Stimulated activated effector memory CD8-positive, alpha-beta T cell treated with anti-CD3 and anti-CD28 coated beads, Interleukin-12 subunit alpha, Interleukin-12 subunit beta, amount 100 ng/mL, for 72 hours (primary cell): ENCODE measurements at regions not wholly inside any gene's neighbourhood (a gene's known extent, or its start where the extent isn't known, plus 50 kb on each side); places are given as distances from the start of the nearest gene placed in this dataset.
"Not testable (repeated sequence)": the region's sequence is repeated elsewhere in the genome, so short reads cannot be mapped to it uniquely, and the experiment has no call there.

Source experiments
- ATAC-seq: fragments of 150-1000 bp; cut with Tn5 transposase; 2 replicates; pipeline ENCODE4 v1.10.0; 2021
- DNase-seq, 2 donors: peaks; one replicate each; pipeline ENCODE4 v3.0.0; 2021 to 2022; ENCODE audit warnings: low spot score in 2 of 2
- H3K27ac Mint-ChIP-seq: one replicate; pipeline ENCODE4 v1.8.0; 2022; ENCODE audit warnings: mild to moderate bottlenecking, mixed read lengths
- H3K36me3 Mint-ChIP-seq: one replicate; pipeline ENCODE4 v1.8.0; 2022; ENCODE audit warnings: mild to moderate bottlenecking, mixed read lengths
- H3K4me1 Mint-ChIP-seq: one replicate; pipeline ENCODE4 v1.8.0; 2022; ENCODE audit warnings: mixed read lengths
- H3K4me3 Mint-ChIP-seq: one replicate; pipeline ENCODE4 v1.8.0; 2022; ENCODE audit warnings: mild to moderate bottlenecking, mixed read lengths
- H3K9me3 Mint-ChIP-seq: one replicate; pipeline ENCODE4 v1.8.0; 2022; ENCODE audit warnings: mixed read lengths

DNA sequence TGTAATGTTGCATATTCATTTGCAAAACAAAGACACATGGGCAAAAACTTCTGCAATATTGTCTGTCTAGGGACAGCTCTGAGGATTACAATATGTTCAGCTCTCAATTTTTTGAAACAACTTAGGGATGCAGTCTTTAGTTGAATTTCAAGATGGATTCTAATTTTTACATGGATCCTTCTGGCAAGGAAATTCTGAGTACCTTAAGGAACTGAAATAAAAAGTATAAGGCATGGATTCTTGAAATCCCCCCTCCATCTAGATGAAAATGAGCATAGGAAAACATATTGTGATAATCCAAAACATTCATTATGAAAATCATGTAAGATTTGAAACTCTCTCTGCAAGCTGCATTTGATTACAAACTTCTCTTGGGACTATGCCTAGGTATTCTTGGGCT is 568.6 kb downstream of the CETN3 start:
- ATAC-seq = no peak
- no peaks in the 10 kb centered on the region for H3K4me1 Mint-ChIP-seq
- peaks cover 5% of the 10 kb centered on the region for H3K9me3 Mint-ChIP-seq
- DNase-seq = no peak
- no peaks in the 10 kb centered on the region for H3K36me3 Mint-ChIP-seq
- H3K27ac Mint-ChIP-seq = no peak overlapping the region
- no peak overlapping the region for H3K4me3 Mint-ChIP-seq

DNA sequence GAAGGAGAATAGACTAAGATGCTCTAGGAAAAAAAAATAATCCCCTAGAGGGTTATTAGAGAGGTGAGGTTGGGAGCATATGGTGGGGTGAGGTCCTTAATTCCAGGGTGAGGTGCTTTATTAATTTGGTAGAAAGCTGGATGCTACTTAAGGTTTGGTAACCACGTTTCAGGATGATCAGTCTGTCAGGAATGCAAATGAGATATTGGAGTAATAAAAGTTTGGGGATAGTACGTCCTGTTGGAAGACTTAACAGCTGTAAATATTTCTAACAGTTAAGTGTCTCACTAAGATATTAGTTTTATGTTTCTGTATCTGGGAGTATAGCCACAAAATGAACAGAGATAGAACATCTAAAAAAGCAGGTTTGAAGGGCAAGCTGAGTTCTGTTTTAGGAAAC is 578.9 kb downstream of the CETN3 start:
- no peak for DNase-seq
- Mint-ChIP-seq H3K4me1 (no peaks in the 10 kb centered on the region), H3K4me3 (no peak overlapping the region)

DNA sequence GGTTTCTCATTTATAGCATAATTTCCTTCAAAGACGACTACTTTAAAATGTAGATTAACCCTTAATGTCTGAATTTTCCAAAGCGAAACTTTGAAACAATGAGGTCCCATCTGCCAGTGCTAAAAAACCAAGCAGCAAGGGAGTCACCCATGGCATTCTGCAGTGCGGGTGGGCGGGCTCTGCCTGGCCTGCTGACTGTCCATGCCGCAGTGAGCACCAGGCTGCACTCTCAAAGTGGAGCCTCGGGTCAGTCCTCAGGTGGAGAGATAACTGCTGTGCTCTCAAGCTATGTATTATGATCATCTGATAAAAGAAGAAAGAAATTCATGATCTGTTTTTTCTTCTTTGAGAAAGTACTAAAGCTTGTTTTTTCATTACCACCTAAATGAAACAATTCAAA is 581.6 kb downstream of the CETN3 start:
- Mint-ChIP-seq H3K4me3 (no peak overlapping the region), H3K27ac (no peak overlapping the region), H3K9me3 (peaks cover 9% of the 10 kb centered on the region), H3K36me3 (no peaks in the 10 kb centered on the region), H3K4me1 (no peaks in the 10 kb centered on the region)
- DNase-seq = no peak
- no peak for ATAC-seq

More for the DNA sequence above, 578.9 kb downstream of the CETN3 start:
- no peak overlapping the region for H3K27ac Mint-ChIP-seq
- no peak for ATAC-seq
- H3K36me3 Mint-ChIP-seq = no peaks in the 10 kb centered on the region
- H3K9me3 Mint-ChIP-seq = peaks cover 4% of the 10 kb centered on the region

DNA sequence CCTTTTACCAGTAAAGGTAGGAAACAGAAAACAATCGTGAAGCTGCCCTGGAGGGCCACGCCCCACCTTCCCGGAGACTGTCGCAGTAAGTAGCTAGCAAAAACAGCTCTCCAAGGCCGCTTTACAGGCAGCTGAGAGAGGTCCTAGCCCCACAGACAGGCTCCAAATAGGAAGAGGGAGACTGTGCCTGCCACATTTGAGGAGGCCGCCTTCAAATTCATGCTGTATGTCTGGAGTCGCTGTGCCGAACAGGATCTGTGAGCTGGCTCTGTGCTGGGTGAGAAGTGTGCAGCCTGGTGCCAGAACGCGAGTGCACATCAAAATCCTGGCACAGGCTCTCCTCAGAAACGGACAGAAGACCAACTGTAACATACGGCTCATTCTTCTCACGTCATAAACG is 582.2 kb downstream of the CETN3 start:
- ATAC-seq (no peak), DNase-seq (no peak)
- peaks cover 10% of the 10 kb centered on the region for H3K9me3 Mint-ChIP-seq
- H3K4me1 Mint-ChIP-seq = no peaks in the 10 kb centered on the region
- no peak overlapping the region for H3K4me3 Mint-ChIP-seq
- no peaks in the 10 kb centered on the region for H3K36me3 Mint-ChIP-seq
- no peak overlapping the region for H3K27ac Mint-ChIP-seq

DNA sequence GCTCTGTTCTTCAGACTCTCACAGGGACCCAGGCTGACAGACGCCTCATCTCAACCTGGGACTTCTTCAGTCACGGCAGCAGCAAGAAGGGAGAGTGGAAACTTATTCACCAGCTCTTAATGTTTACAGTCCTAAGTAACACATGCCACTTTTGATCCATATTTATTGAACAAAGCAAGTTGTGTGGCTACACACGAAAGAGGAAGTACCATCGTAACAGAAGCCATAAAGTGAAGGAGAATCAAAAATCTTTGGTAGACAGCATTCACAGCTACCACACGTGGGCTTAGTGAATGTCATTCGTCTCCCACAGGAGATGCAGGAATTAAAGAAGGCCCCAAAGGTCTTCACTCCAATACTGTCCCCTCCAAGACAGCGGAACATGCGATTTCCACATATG is 582.6 kb downstream of the CETN3 start:
- H3K27ac Mint-ChIP-seq = no peak overlapping the region
- no peaks in the 10 kb centered on the region for H3K36me3 Mint-ChIP-seq
- no peak overlapping the region for H3K4me3 Mint-ChIP-seq
- no peaks in the 10 kb centered on the region for H3K4me1 Mint-ChIP-seq
- peaks cover 10% of the 10 kb centered on the region for H3K9me3 Mint-ChIP-seq
- DNase-seq (no peak), ATAC-seq (no peak)

DNA sequence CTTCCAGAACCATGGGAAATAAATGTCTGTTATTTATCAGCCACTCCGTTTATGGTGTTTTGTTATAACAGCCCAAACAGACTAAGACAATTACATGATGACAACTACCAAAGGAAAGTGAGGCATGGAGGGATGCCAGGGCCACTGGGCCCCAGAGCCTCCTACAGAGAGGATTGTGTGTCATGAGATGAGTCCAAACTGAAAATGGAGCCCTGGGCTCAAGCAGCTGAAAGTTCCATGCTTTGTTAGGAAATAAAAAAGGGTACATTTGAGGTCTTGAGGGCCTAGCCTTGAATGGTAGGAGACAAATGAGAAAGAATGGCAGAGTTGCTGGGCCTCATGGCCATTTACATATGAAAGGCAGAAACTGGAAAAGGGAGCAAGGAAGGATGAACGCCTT is 586.5 kb downstream of the CETN3 start:
- Mint-ChIP-seq H3K36me3 (no peaks in the 10 kb centered on the region), H3K27ac (no peak overlapping the region), H3K4me3 (no peak overlapping the region), H3K9me3 (peaks cover 14% of the 10 kb centered on the region), H3K4me1 (no peaks in the 10 kb centered on the region)
- ATAC-seq (no peak), DNase-seq (no peak)

DNA sequence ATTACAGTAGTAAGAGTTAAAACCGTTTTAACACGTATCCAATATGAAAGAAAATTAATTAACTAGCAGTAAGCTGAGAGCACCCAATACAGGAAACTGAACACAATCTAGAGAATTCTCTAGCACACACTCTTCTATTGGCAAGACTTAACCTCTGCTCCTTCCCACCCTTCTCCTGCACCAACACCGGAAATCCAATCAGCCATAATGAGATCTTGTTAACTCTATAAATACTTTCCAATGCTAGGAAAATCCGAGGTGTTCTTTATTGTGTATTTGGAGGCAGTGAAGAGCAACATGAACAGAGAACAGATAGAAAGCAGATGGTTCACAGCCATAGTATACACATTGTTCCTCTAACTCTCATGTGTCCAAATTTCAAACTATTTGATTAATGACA is 591.7 kb downstream of the CETN3 start:
- Mint-ChIP-seq H3K27ac (no peak overlapping the region), H3K4me3 (no peak overlapping the region), H3K36me3 (no peaks in the 10 kb centered on the region), H3K4me1 (no peaks in the 10 kb centered on the region), H3K9me3 (peaks cover 14% of the 10 kb centered on the region)
- DNase-seq = no peak
- no peak for ATAC-seq

DNA sequence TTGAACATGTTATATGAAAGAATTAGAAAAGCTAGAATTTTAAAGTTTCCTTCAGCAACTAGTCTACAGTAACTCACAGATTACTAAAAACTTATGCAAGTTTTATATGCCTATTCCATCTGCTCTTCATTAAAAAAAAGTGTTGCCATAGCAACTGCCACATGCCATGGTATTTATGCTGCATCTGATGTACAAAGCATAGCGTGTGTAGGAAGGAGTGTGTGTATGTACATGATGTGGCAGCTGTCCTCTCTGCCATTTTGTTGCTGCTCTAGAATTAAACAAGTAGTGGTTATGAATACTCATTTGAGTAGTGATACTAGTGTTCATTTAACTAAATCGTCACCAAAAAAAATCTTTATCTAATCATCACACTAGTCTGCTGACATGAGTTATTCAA is 593.5 kb downstream of the CETN3 start:
- no peaks in the 10 kb centered on the region for H3K36me3 Mint-ChIP-seq
- peaks cover 16% of the 10 kb centered on the region for H3K9me3 Mint-ChIP-seq
- H3K4me3 Mint-ChIP-seq = no peak overlapping the region
- no peaks in the 10 kb centered on the region for H3K4me1 Mint-ChIP-seq
- no peak for DNase-seq
- no peak overlapping the region for H3K27ac Mint-ChIP-seq
- no peak for ATAC-seq

DNA sequence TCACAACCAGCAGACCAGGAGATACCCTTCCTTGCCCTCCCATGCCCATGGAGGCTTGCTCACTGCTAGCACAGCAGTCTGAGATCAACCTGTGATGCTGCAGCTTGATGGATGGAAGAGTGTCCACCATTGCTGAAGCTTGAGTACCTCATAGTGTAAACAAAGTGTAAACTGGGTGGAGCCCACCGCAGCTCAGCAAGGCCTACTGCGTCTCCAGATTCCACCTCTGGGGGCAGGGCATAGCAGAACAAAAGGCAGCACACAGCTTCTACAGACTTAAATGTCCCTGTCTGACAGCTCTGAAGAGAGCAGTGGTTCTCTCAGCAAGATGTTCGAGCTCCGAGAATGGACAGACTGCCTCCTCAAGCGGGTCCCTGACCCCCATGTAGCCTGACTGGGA is 608.8 kb downstream of the CETN3 start:
- not testable (repeated sequence) for ATAC-seq, H3K27ac Mint-ChIP-seq, DNase-seq, H3K4me3 Mint-ChIP-seq, H3K36me3 Mint-ChIP-seq, H3K4me1 Mint-ChIP-seq
- peaks cover 14% of the 10 kb centered on the region for H3K9me3 Mint-ChIP-seq

DNA sequence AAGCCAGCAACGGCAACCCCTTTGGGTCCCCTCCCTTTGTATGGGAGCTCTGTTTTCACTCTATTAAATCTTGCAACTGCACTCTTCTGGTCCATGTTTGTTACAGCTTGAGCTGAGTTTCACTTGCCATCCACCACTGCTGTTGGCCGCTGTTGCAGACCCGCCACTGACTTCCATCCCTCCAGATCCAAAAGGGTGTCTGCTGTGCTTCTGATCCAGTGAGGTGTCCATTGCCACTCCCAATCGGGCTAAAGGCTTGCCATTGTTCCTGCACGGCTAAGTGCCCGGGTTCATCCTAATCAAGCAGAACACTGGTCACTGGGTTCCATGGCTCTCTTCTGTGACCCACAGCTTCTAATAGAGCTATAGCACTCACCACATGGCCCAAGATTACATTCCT is 615.1 kb downstream of the CETN3 start:
- not testable (repeated sequence) for H3K4me1 Mint-ChIP-seq, H3K4me3 Mint-ChIP-seq, ATAC-seq, DNase-seq, H3K27ac Mint-ChIP-seq, H3K36me3 Mint-ChIP-seq
- H3K9me3 Mint-ChIP-seq = peaks cover 12% of the 10 kb centered on the region

DNA sequence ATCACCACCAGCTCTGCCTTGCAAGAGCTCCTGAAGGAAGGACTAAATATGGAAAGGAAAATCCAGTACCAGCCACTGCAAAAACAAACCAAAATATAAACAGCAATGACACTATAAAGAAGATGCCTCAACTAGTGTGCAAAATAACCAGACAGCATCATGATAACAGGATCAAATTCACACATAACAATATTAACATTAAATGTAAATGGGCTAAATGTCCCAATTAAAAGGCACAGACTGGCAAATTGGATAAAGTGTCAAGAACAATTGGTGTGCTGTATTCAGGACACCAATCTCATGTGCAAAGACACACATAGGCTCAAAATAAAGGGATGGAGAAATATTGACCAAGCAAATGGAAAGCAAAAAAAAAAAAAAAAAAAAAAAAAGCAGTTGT is 629.8 kb downstream of the CETN3 start:
- not testable (repeated sequence) for DNase-seq, ATAC-seq, H3K4me3 Mint-ChIP-seq, H3K4me1 Mint-ChIP-seq, H3K27ac Mint-ChIP-seq, H3K36me3 Mint-ChIP-seq
- H3K9me3 Mint-ChIP-seq = peaks cover 41% of the 10 kb centered on the region

DNA sequence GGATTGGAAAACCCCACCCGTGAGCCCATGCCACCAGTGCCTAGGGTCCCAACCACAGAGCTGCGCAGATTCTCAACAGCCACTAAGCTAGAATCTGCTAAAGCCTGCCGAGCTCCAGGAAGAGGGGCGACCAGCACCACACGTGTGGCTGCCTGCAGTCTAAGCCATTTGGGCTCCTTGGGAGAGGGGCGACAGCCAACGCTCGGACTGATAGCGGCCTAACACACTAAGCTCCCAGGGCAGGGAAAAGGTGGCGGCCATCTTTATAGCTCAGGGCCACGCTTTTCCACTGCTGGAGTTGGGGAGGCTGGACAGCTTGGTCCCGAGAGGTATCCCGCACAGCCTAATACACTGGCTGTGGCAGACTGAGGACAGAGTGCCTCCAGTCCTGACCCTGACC is 631.8 kb downstream of the CETN3 start:
- H3K36me3 Mint-ChIP-seq = no peaks in the 10 kb centered on the region
- no peaks in the 10 kb centered on the region for H3K4me1 Mint-ChIP-seq
- no peak for DNase-seq
- ATAC-seq = no peak
- peaks cover 41% of the 10 kb centered on the region for H3K9me3 Mint-ChIP-seq
- no peak overlapping the region for H3K4me3 Mint-ChIP-seq
- no peak overlapping the region for H3K27ac Mint-ChIP-seq

DNA sequence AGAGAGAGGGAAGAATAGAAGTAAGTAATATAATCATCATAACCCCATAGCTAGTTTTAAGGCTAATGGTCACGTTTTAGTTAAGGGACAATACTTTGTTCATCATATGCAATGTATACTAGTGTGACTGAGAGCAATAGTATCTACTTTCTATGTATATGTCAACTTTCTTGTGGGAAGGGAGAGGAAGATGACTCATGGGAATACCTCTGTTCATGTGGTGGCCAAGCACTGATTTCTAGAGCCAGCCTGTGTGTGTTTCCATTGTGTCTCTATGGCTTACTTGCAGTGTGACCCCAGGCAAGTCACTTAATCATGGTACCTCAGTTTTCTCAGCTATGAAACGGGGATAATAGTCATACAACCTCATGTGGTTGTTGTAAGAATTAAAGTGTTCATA is 639.6 kb downstream of the CETN3 start:
- no peak overlapping the region for H3K27ac Mint-ChIP-seq

DNA sequence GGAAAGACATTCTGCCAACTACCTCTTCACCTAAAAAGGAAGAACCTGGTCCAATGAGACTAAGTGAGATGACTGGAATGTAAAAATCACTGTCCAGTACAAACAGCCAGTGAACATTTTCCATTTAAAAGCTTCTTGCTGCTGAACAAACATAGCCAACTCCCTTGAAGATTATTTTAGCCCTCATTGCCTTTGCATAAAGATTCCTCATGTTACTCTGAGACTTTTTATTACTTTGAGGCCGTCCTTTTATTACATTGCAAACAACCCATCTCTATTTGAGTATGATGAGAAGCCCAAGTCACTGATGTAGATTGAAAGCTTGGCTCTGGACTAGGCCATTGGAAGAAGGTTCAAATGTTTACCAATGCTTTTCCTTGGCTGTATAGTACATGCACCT is 649.8 kb downstream of the CETN3 start:
- ATAC-seq (no peak), DNase-seq (no peak)
- H3K4me3 Mint-ChIP-seq = no peak overlapping the region
- no peak overlapping the region for H3K27ac Mint-ChIP-seq
- no peaks in the 10 kb centered on the region for H3K36me3 Mint-ChIP-seq
- no peaks in the 10 kb centered on the region for H3K4me1 Mint-ChIP-seq
- H3K9me3 Mint-ChIP-seq = peaks cover 14% of the 10 kb centered on the region

More for the DNA sequence above, 639.6 kb downstream of the CETN3 start:
- H3K36me3 Mint-ChIP-seq = no peaks in the 10 kb centered on the region
- H3K9me3 Mint-ChIP-seq = peaks cover 9% of the 10 kb centered on the region
- DNase-seq (no peak), ATAC-seq (no peak)
- H3K4me1 Mint-ChIP-seq = no peaks in the 10 kb centered on the region
- H3K4me3 Mint-ChIP-seq = no peak overlapping the region

DNA sequence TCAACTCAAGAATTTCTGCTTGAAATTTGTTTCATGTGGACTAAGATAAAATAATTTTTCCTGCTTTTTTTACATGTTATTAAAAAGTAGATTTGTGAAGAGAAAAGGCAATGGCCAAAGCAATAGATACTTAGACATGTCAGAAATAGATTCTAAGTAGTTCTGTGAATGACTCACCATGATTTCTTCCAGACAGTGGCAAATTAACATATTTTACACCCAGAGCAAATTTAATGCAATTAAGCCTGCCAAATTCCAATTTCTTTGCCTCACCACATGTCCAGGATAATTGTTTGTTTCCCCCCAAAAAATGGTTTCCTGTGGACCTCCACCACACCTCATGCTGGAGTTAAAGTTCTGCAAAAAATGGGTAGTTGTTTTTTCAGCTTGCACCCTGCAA is 651.4 kb downstream of the CETN3 start:
- DNase-seq = no peak
- Mint-ChIP-seq H3K4me1 (no peaks in the 10 kb centered on the region), H3K36me3 (no peaks in the 10 kb centered on the region), H3K4me3 (no peak overlapping the region), H3K9me3 (peaks cover 11% of the 10 kb centered on the region), H3K27ac (no peak overlapping the region)
- no peak for ATAC-seq

DNA sequence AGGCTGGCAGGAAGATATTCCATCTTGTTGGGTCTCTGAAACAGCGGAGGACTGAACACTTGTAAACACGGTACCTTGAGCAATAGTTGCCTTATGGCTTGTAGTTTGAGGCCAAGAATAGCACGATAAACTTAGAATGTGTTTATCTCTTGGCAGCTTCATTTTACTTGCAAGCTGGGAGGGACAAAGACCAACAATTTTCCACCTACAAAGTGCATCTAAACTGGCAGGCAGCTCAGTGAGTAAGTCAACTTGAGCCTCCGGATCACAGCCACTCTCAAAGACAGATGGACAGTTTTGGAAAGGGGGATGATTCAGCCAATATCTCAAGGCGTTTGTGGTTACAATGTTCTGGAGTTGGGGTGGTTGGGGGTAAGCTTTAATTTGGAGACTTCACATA is 652.6 kb downstream of the CETN3 start:
- Mint-ChIP-seq H3K36me3 (no peaks in the 10 kb centered on the region), H3K9me3 (peaks cover 11% of the 10 kb centered on the region), H3K4me3 (no peak overlapping the region), H3K27ac (no peak overlapping the region), H3K4me1 (no peaks in the 10 kb centered on the region)
- ATAC-seq = no peak
- no peak for DNase-seq

DNA sequence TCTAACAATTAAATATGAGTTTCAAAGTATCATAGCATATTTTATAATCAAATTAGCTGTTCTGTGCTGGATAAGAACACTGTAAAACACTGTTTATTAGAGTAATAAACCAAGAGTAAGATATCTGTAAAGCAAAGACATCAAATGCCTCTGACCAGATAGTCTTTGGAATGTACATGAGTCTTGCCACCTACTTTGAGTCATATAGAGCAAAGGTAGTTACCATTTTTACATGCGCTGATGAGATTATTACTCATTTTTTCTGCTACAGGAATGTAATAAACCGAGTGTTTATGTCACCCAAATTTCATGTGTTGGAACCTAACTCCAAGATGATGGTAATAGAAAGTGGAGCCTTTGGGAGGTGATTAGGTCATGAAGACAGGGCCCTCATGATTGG is 654.5 kb downstream of the CETN3 start:
- ATAC-seq (no peak), DNase-seq (no peak)
- H3K4me3 Mint-ChIP-seq = no peak overlapping the region
- peaks cover 7% of the 10 kb centered on the region for H3K9me3 Mint-ChIP-seq
- no peaks in the 10 kb centered on the region for H3K36me3 Mint-ChIP-seq
- no peak overlapping the region for H3K27ac Mint-ChIP-seq
- H3K4me1 Mint-ChIP-seq = no peaks in the 10 kb centered on the region
